8988T (cell line): ENCODE measurements at regions not wholly inside any gene's neighbourhood (a gene's known extent, or its start where the extent isn't known, plus 50 kb on each side); places are given as distances from the start of the nearest gene placed in this dataset.
"Not testable (repeated sequence)": the region's sequence is repeated elsewhere in the genome, so short reads cannot be mapped to it uniquely, and the experiment has no call there.

ENCODE experiments used
- DNase-seq: peaks from one replicate; pipeline ENCODE4 v3.0.0; 2011

GRCh38 chr12:72723732-72724131 is 451.6 kb downstream of the TRHDE start:
- DNase-seq: no peak

GRCh38 chr12:72729451-72730010 is 457.4 kb downstream of the TRHDE start:
- no peak for DNase-seq

- DNase-seq: no peak
Measured at GRCh38 chr12:72734581-72734980, 462.4 kb downstream of the TRHDE start.

- no peak for DNase-seq
Measured at GRCh38 chr12:72738811-72739210, 466.6 kb downstream of the TRHDE start.

- no peak for DNase-seq
Measured at GRCh38 chr12:72740064-72740463, 467.9 kb downstream of the TRHDE start.

GRCh38 chr12:72742568-72742967 is 470.4 kb downstream of the TRHDE start:
- DNase-seq: no peak

- no peak for DNase-seq
Measured at GRCh38 chr12:72746048-72746447, 473.9 kb downstream of the TRHDE start.

- no peak for DNase-seq
Measured at GRCh38 chr12:72747111-72747849, 475.1 kb downstream of the TRHDE start.

- no peak for DNase-seq
Measured at GRCh38 chr12:72748971-72749370, 476.8 kb downstream of the TRHDE start.

- no peak for DNase-seq
Measured at GRCh38 chr12:72753571-72753970, 481.4 kb downstream of the TRHDE start.

- not testable (repeated sequence) for DNase-seq
Measured at GRCh38 chr12:72754026-72754425, 481.9 kb downstream of the TRHDE start.

- DNase-seq: no peak
Measured at GRCh38 chr12:72766517-72766916, 494.3 kb downstream of the TRHDE start.

GRCh38 chr12:72774023-72774422 is 501.9 kb downstream of the TRHDE start:
- DNase-seq: no peak

GRCh38 chr12:72777806-72778205 is 505.6 kb downstream of the TRHDE start:
- no peak for DNase-seq

- DNase-seq: no peak
Measured at GRCh38 chr12:72790273-72790672, 518.1 kb downstream of the TRHDE start.

GRCh38 chr12:72792889-72793288 is 520.7 kb downstream of the TRHDE start:
- DNase-seq: no peak

- DNase-seq: no peak
Measured at GRCh38 chr12:72793796-72794195, 521.6 kb downstream of the TRHDE start.

GRCh38 chr12:72815421-72815820 is 543.3 kb downstream of the TRHDE start:
- no peak for DNase-seq

GRCh38 chr12:72828662-72829324 is 556.6 kb downstream of the TRHDE start:
- no peak for DNase-seq

- DNase-seq: no peak
Measured at GRCh38 chr12:72829838-72830237, 557.7 kb downstream of the TRHDE start.

- no peak for DNase-seq
Measured at GRCh38 chr12:72832024-72832423, 559.9 kb downstream of the TRHDE start.

- no peak for DNase-seq
Measured at GRCh38 chr12:72836194-72836593, 564.0 kb downstream of the TRHDE start.

GRCh38 chr12:72839696-72840095 is 567.5 kb downstream of the TRHDE start:
- no peak for DNase-seq

- no peak for DNase-seq
Measured at GRCh38 chr12:72863671-72864070, 591.5 kb downstream of the TRHDE start.
